Fibroblast of the aortic adventitia (primary cell): ENCODE measurements at regions not wholly inside any gene's neighbourhood (a gene's known extent, or its start where the extent isn't known, plus 50 kb on each side); places are given as distances from the start of the nearest gene placed in this dataset.

ENCODE experiments used
- DNase-seq: peaks from one replicate; pipeline ENCODE4 v3.0.0-alpha.2; 2010; ENCODE audit warnings: low read depth
- H3K4me3 ChIP-seq: 2 replicates; pipeline ENCODE4 v1.5.1; 2011; ENCODE audit warnings: low read depth, mild to moderate bottlenecking, control low read depth, low read length, moderate library complexity
- CTCF ChIP-seq: IDR thresholded peaks from 2 replicates; pipeline ENCODE4 v1.5.1; 2011; ENCODE audit warnings: mild to moderate bottlenecking, low read length, control low read depth, inconsistent platforms; ENCODE audit not compliant: insufficient read depth

GRCh38 chr5:2165615-2166305 lies 283.0 kb upstream of the IRX4 start:
- no peak for TF ChIP-seq CTCF
- no peak for DNase-seq
- no peak overlapping the region for H3K4me3 ChIP-seq

- no peak for DNase-seq
- TF ChIP-seq CTCF = no peak
- no peak overlapping the region for H3K4me3 ChIP-seq
Measured at GRCh38 chr5:2165203-2165602, 282.5 kb upstream of the IRX4 start.

- H3K4me3 ChIP-seq = no peak overlapping the region
- no peak for TF ChIP-seq CTCF
- no peak for DNase-seq
Measured at GRCh38 chr5:2164586-2164985, 281.9 kb upstream of the IRX4 start.

GRCh38 chr5:2163940-2164490 lies 281.3 kb upstream of the IRX4 start:
- H3K4me3 ChIP-seq = no peak overlapping the region
- no peak for DNase-seq
- no peak for TF ChIP-seq CTCF

- no peak overlapping the region for H3K4me3 ChIP-seq
- TF ChIP-seq CTCF = no peak
- no peak for DNase-seq
Measured at GRCh38 chr5:2163060-2163856, 280.5 kb upstream of the IRX4 start.

GRCh38 chr5:2160811-2161210 lies 278.1 kb upstream of the IRX4 start:
- TF ChIP-seq CTCF = no peak

More at GRCh38 chr5:2160811-2161210, 278.1 kb upstream of the IRX4 start:
- no peak overlapping the region for H3K4me3 ChIP-seq
- no peak for DNase-seq
